ENCODE measurements at regions not wholly inside any gene's neighbourhood (a gene's known extent, or its start where the extent isn't known, plus 50 kb on each side); places are given as distances from the start of the nearest gene placed in this dataset.

DNA sequence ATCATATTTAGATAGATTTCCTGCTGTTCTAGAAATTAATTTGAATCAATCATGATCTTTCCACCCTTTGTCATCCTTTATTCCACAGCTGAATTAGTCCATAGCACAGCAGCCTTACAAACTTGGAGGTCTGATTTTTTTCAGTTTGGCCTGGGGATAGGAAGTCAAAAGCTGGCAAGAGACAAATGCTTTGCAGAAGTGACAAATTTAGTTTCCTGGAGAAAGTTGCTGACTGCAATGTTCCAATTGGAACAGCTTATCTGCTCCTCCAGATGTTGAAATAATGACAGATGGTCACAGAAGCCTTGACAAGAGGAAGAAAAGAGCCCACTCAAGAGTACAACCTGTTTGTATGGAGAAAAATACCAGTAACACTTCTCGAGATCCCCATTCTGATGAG lies 1276.1 kb upstream of the CDH8 start:
- no peak for DNase-seq

GRCh38 chr16:63311313-63311712 lies 1275.1 kb upstream of the CDH8 start:
- DNase-seq = no peak

DNA sequence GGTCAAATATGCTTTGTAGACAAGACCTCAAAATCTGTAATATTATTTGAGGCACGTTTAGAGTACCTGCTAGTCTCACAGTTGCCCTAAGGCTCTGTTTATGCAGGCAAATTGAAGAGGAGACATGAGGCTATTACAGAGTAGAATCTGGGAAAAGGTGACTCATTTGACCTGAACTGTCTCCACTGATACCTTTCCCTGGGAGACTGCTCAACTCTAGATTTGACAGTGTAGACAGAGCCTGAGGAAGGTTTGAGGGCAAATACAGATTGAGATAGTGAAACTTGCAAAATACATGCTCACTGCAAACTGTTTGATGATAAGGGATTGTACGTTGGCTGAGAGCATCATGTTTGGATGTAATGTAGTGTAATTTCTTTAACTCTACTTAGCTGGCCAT lies 1266.6 kb upstream of the CDH8 start:
- DNase-seq = no peak

GRCh38 chr16:63301349-63301748 lies 1265.1 kb upstream of the CDH8 start:
- DNase-seq = no peak

GRCh38 chr16:63298993-63299392 lies 1262.8 kb upstream of the CDH8 start:
- no peak for DNase-seq

GRCh38 chr16:63292036-63292435 lies 1255.8 kb upstream of the CDH8 start:
- no peak for DNase-seq

DNA sequence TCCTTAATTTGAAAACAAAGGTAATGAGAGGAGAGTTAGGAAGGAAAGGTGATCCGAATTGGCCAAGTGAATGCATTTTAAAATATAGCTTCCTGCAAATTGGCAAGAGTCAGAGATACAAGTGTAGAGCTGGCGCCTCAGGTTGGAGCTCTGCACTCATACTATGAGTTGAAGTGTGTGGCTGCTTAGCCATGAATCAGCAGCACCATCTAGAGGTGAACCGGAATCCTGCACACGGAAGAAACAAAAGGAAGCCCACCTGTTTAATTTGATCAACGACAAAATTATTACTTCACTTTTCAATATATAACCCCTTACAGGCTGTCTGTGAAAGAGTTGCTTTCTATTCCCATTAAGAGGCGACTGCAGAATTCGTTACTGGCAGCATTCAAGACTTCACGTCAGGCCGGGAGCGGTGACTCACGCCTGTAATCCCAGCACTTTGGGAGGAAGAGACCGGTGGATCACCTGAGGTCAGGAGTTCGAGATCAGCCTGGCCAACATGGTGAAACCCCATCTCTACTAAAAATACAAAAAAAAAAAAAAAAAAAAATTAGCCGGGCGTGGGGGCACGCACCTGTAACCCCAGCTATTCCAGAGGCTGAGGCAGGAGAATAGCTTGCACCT lies 1253.7 kb upstream of the CDH8 start:
- peak; percentile 17 for DNase-seq

- no peak for DNase-seq
Measured at GRCh38 chr16:63287401-63287800, 1251.2 kb upstream of the CDH8 start.

DNA sequence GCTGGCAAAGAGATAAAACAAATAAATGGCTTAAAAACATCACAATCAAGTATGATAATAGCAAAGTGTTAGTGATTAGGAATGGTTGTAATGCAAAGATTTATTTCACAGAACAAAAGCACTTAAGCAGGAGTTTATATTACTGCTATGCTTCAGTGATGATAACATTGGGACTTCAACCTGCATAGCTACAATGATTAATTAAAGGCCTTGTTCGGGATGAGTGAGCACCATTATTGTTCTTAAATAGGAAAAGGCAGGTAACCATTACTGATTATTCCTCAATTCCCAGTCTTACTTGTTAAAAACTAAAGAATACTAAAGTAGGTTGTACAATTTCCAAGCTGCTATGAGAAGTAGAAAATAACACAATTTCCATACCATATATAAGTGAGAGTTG lies 1247.5 kb upstream of the CDH8 start:
- DNase-seq = no peak

DNA sequence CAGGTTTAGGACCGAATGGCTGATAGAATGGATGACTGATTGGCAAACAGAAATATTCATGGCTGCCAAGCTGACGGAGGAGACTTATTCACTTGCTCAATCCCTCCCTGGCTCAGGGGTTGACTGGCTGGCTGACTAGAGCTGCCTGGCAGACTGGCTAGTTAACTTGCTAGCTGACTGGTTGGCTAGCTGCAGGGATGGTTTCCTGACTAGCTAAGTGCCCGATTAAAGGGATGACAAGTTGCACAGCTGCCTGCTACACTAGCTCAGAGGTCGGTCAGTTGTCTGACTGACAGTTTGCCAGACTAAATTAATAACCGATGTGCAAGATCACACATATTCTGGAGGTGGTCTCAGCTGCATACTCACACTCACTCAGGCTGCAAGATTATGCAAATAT lies 1208.4 kb upstream of the CDH8 start:
- peak; percentile 41 for DNase-seq

- DNase-seq = no peak
Measured at GRCh38 chr16:63241497-63242028, 1205.3 kb upstream of the CDH8 start.

- no peak for DNase-seq
Measured at GRCh38 chr16:63239065-63239570, 1202.9 kb upstream of the CDH8 start.

GRCh38 chr16:63230421-63231040 lies 1194.3 kb upstream of the CDH8 start:
- no peak for DNase-seq

DNA sequence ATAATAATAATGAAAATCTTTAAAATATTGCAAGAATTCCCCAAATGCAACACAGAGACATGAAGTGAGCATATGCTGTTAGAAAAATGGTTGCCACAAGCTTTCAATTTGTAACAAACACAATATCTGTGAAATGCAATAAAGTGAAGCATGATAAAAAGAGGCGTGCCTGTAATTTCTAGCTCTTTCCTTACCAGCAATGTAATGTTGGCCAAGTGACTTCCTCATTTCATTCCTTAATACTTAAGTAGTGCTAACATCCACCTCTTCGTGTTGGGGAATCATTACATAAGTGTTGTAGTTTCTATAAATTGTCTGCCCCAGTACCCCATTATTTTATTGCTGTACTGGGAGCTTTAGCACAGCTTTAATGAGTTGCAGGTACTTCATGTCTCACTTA lies 1192.0 kb upstream of the CDH8 start:
- DNase-seq = no peak

DNA sequence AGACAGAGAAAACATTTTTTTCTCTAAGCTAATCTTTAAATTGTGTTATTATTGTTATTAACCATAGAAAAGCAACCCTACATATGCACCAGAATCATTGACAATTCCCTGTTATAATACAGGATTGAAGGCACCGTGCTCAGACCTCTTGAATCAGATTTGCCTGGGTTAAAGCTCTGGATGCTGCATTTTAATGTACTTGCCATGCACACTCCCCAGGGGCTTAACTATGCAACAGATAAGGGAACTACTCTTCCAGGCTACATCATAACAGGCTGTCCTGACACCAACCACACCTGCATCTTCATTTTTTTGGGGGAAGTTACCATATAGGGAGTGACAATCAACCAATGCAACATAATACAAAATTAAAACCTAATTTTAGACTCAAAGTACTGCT lies 1187.6 kb upstream of the CDH8 start:
- peak; percentile 0 for DNase-seq

GRCh38 chr16:63216696-63217423 lies 1180.6 kb upstream of the CDH8 start:
- no peak for DNase-seq

DNA sequence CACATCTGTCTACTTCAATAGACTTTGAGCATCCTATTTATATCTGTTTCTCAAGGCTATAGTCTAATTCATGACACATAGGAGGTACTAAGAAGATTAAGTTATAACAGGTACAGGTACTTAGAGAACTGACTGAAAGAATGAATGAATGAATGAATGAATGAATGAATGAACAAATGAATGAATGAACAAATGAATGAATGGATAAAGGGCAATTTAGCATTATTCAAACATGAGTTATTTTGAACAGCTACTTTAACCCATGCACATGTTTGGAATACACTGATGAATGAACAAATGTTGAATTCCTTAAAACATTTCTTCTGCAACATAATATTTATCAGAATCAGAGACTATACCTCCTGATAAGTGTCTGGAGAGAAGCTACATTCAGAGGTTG lies 1165.6 kb upstream of the CDH8 start:
- no peak for DNase-seq

- DNase-seq = no peak
Measured at GRCh38 chr16:63200940-63201339, 1164.7 kb upstream of the CDH8 start.

- no peak for DNase-seq
Measured at GRCh38 chr16:63195336-63195735, 1159.1 kb upstream of the CDH8 start.

DNA sequence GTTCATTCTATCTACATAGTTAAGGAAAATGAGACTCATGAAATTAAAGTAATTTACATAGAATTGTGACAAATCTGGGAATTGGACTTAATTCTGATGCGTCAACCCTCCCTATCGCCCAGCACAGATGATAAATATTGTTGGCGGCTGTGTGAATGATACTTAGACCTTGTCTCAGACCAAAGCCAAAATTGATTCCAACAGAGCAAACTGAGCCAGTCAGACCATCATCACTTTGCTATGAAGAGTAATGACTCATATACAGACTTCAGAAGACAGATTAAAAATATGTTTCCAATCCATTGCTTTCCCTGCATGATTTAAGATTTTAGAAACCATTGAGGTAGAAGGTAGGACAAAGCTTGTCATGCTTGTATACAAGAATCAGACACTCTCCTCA lies 1156.7 kb upstream of the CDH8 start:
- no peak for DNase-seq

GRCh38 chr16:63188086-63188771 lies 1152.0 kb upstream of the CDH8 start:
- DNase-seq = no peak

GRCh38 chr16:63187638-63188037 lies 1151.4 kb upstream of the CDH8 start:
- DNase-seq = no peak

- DNase-seq = no peak
Measured at GRCh38 chr16:63185235-63185780, 1149.1 kb upstream of the CDH8 start.

Data from NCI-H526 treated with DMSO at 0.1 percent for 48 hours (cell line).